ENCODE measurements at regions not wholly inside any gene's neighbourhood (a gene's known extent, or its start where the extent isn't known, plus 50 kb on each side); places are given as distances from the start of the nearest gene placed in this dataset.

- 91 to 94% methylated on average over 1 of the region's 1 CpG for WGBS, 2 donors
- TF ChIP-seq CTCF (IDR thresholded peaks at IDR 0.05) (no peak), EP300 (IDR thresholded peaks at IDR 0.05) (no peak), POLR2AphosphoS5 (IDR thresholded peaks at IDR 0.05) (no peak), POLR2A (IDR thresholded peaks at IDR 0.05) (no peak)
- no peak for ATAC-seq (ENCODE audit: low FRiP score in 2 of 2)
Observed at GRCh38 chr4:126821152-126821551, 811.6 kb upstream of the INTU start.

GRCh38 chr4:126825083-126825482, 807.7 kb upstream of the INTU start:
- TF ChIP-seq POLR2AphosphoS5 (IDR thresholded peaks at IDR 0.05) = no peak
- no peak for TF ChIP-seq POLR2A (IDR thresholded peaks at IDR 0.05)
- TF ChIP-seq EP300 (IDR thresholded peaks at IDR 0.05) = no peak
- no peak for TF ChIP-seq CTCF (IDR thresholded peaks at IDR 0.05)
- DNase-seq (no peak), ATAC-seq (ENCODE audit: low FRiP score in 2 of 2) (no peak)
- Histone ChIP-seq H3K36me3 (no peaks in the 10 kb centered on the region), H3K27ac (no peak overlapping the region), H3K27me3 (no peaks in the 10 kb centered on the region), H3K4me1 (no peaks in the 10 kb centered on the region), H3K9me3 (peaks cover 0 to 5% (median 0%) of the 10 kb centered on the region in 4 donors), H3K4me3 (no peak overlapping the region)
- 63 to 95% methylated on average over 3 of the region's 3 CpGs for whole genome bisulfite sequencing, 2 donors

More at GRCh38 chr4:126821152-126821551, 811.6 kb upstream of the INTU start:
- no peaks in the 10 kb centered on the region for H3K4me1 ChIP-seq
- H3K4me3 ChIP-seq = no peak overlapping the region
- H3K27me3 ChIP-seq = no peaks in the 10 kb centered on the region
- H3K9me3 ChIP-seq = no peaks in the 10 kb centered on the region
- no peak for DNase-seq
- H3K36me3 ChIP-seq = no peaks in the 10 kb centered on the region
- H3K27ac ChIP-seq = no peak overlapping the region

GRCh38 chr4:126827669-126828068, 805.1 kb upstream of the INTU start:
- ATAC-seq (ENCODE audit: low FRiP score in 2 of 2) = no peak
- 84 to 89% methylated on average over 2 of the region's 2 CpGs for WGBS, 2 donors

DNA sequence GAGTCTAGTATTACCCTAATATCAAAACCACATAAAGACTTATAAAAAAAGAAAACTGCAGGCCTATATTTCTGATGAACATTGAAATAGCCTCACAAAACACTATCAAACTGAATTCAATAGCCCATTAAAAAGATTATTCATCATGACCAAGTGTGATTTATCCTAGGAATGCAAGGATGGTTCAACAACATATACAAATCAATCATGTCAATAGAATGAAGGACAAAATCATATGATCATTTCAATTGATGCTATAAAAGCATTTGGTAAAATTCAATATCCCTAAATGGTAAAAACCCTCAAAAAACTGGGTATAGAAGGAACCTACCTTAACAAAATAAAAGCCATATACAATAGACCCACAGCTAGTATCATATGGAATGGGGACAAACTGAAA, 797.9 kb upstream of the INTU start:
- H3K4me1 ChIP-seq = no peaks in the 10 kb centered on the region
- no peaks in the 10 kb centered on the region for H3K36me3 ChIP-seq
- TF ChIP-seq EP300 (IDR thresholded peaks at IDR 0.05) (no peak), POLR2A (IDR thresholded peaks at IDR 0.05) (no peak), POLR2AphosphoS5 (IDR thresholded peaks at IDR 0.05) (no peak), CTCF (IDR thresholded peaks at IDR 0.05) (no peak)
- H3K9me3 ChIP-seq = peaks cover 0 to 30% (median 5%) of the 10 kb centered on the region in 4 donors
- ATAC-seq (ENCODE audit: low FRiP score in 2 of 2) (no peak), DNase-seq (no peak)
- no peak overlapping the region for H3K4me3 ChIP-seq
- H3K27me3 ChIP-seq = no peaks in the 10 kb centered on the region
- H3K27ac ChIP-seq = no peak overlapping the region

More at GRCh38 chr4:126827669-126828068, 805.1 kb upstream of the INTU start:
- no peaks in the 10 kb centered on the region for H3K27me3 ChIP-seq
- H3K9me3 ChIP-seq = peaks cover 0 to 20% (median 0%) of the 10 kb centered on the region in 4 donors
- H3K4me1 ChIP-seq = no peaks in the 10 kb centered on the region
- TF ChIP-seq POLR2AphosphoS5 (IDR thresholded peaks at IDR 0.05) (no peak), EP300 (IDR thresholded peaks at IDR 0.05) (no peak), CTCF (IDR thresholded peaks at IDR 0.05) (no peak), POLR2A (IDR thresholded peaks at IDR 0.05) (no peak)
- no peak for DNase-seq
- H3K27ac ChIP-seq = no peak overlapping the region
- no peak overlapping the region for H3K4me3 ChIP-seq
- H3K36me3 ChIP-seq = no peaks in the 10 kb centered on the region

DNA sequence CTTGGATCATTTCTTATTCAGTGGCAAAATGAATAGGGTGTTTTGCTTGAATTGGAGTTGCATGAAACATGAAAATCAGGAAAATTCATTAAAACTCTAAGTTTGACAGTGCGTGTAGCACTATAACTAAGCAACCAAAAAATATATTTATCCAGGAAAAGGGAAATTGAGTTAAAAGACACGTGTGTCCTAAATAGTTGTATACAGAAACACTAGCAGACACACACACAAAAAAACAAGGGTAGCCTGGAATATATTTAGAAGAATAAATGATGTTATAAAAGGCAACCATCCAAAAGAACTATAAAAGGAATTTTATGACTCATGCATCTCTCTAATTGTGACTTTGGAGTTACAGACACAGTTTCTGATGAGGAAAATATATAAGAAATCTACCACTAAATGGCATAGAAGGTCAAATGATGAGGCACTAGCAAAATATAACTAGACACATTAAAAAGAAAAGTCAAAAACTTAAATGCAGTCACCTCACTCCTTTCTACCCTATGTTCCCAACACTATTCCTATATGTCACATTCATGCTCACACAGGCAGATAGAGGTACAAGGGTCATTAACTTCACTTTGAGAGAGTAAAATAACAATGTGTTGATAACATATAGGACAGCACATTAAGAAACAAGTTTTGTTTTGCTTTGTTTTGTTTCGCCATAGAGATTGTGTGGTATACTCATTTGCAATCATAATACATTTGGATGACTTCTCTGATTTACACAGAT, 793.6 kb upstream of the INTU start:
- Histone ChIP-seq H3K27me3 (no peaks in the 10 kb centered on the region), H3K36me3 (no peaks in the 10 kb centered on the region), H3K4me1 (no peaks in the 10 kb centered on the region), H3K27ac (no peak overlapping the region), H3K4me3 (no peak overlapping the region), H3K9me3 (peaks cover 0 to 22% (median 8%) of the 10 kb centered on the region in 4 donors)
- no peak for DNase-seq
- TF ChIP-seq POLR2A (IDR thresholded peaks at IDR 0.05) (no peak), EP300 (IDR thresholded peaks at IDR 0.05) (no peak), POLR2AphosphoS5 (IDR thresholded peaks at IDR 0.05) (no peak), CTCF (IDR thresholded peaks at IDR 0.05) (no peak)
- ATAC-seq (ENCODE audit: low FRiP score in 2 of 2) = no peak
- 78 to 80% methylated on average over 3 of the region's 3 CpGs for WGBS, 2 donors
